ENCODE measurements at regions not wholly inside any gene's neighbourhood (a gene's known extent, or its start where the extent isn't known, plus 50 kb on each side); places are given as distances from the start of the nearest gene placed in this dataset.

GRCh38 chr2:192775459-192776262 is 580.9 kb upstream of the TMEFF2 start:
- no peak for TF ChIP-seq CTCF (IDR thresholded peaks at IDR 0.05)
- no peak for TF ChIP-seq POLR2A (IDR thresholded peaks at IDR 0.05)

All from lower leg skin (tissue), 3 donors.